ENCODE measurements at regions not wholly inside any gene's neighbourhood (a gene's known extent, or its start where the extent isn't known, plus 50 kb on each side); places are given as distances from the start of the nearest gene placed in this dataset.

- DNase-seq (ENCODE audit: low read depth), result no peak
Measured at GRCh38 chr3:64915778-64916177, 228.0 kb upstream of the ADAMTS9 start.

GRCh38 chr3:64913515-64913914 is 225.7 kb upstream of the ADAMTS9 start:
- no peak for DNase-seq (ENCODE audit: low read depth)

GRCh38 chr3:64911138-64911537 is 223.3 kb upstream of the ADAMTS9 start:
- DNase-seq (ENCODE audit: low read depth), result no peak

- DNase-seq (ENCODE audit: low read depth), result no peak
Measured at GRCh38 chr3:64909757-64910467, 222.1 kb upstream of the ADAMTS9 start.

GRCh38 chr3:64909011-64909410 is 221.2 kb upstream of the ADAMTS9 start:
- DNase-seq (ENCODE audit: low read depth), result no peak

GRCh38 chr3:64908251-64908685 is 220.5 kb upstream of the ADAMTS9 start:
- no peak for DNase-seq (ENCODE audit: low read depth)

- no peak for DNase-seq (ENCODE audit: low read depth)
Measured at GRCh38 chr3:64905906-64906410, 218.2 kb upstream of the ADAMTS9 start.

GRCh38 chr3:64903006-64903405 is 215.2 kb upstream of the ADAMTS9 start:
- no peak for DNase-seq (ENCODE audit: low read depth)

GRCh38 chr3:64901986-64902516 is 214.3 kb upstream of the ADAMTS9 start:
- DNase-seq (ENCODE audit: low read depth), result no peak

GRCh38 chr3:64901522-64901885 is 213.7 kb upstream of the ADAMTS9 start:
- no peak for DNase-seq (ENCODE audit: low read depth)

GRCh38 chr3:64900617-64901521 is 213.1 kb upstream of the ADAMTS9 start:
- no peak for DNase-seq (ENCODE audit: low read depth)

GRCh38 chr3:64900156-64900555 is 212.4 kb upstream of the ADAMTS9 start:
- no peak for DNase-seq (ENCODE audit: low read depth)

- no peak for DNase-seq (ENCODE audit: low read depth)
Measured at GRCh38 chr3:64898941-64899340, 211.1 kb upstream of the ADAMTS9 start.

- DNase-seq (ENCODE audit: low read depth), result peak; percentile 93
Measured at GRCh38 chr3:64895991-64896895, 208.4 kb upstream of the ADAMTS9 start.

GRCh38 chr3:64895106-64895990 is 207.5 kb upstream of the ADAMTS9 start:
- no peak for DNase-seq (ENCODE audit: low read depth)

GRCh38 chr3:64894006-64894405 is 206.2 kb upstream of the ADAMTS9 start:
- DNase-seq (ENCODE audit: low read depth), result no peak

GRCh38 chr3:64892671-64893309 is 205.0 kb upstream of the ADAMTS9 start:
- no peak for DNase-seq (ENCODE audit: low read depth)

GRCh38 chr3:64891021-64891420 is 203.2 kb upstream of the ADAMTS9 start:
- no peak for DNase-seq (ENCODE audit: low read depth)

GRCh38 chr3:64890466-64890865 is 202.7 kb upstream of the ADAMTS9 start:
- no peak for DNase-seq (ENCODE audit: low read depth)

GRCh38 chr3:64890006-64890405 is 202.2 kb upstream of the ADAMTS9 start:
- no peak for DNase-seq (ENCODE audit: low read depth)
